CD4-positive, alpha-beta memory T cell (primary cell): ENCODE measurements at regions not wholly inside any gene's neighbourhood (a gene's known extent, or its start where the extent isn't known, plus 50 kb on each side); places are given as distances from the start of the nearest gene placed in this dataset.
A peak's percentile ranks its signal among the peaks of the same experiment; 100 is the strongest.
"Not testable (repeated sequence)": the region's sequence is repeated elsewhere in the genome, so short reads cannot be mapped to it uniquely, and the experiment has no call there.

Experiments
- CTCF ChIA-PET: fragments of 350-600 bp; sonication (Branson Sonifier 250); formaldehyde crosslinking; loops from one replicate; lab custom pipeline; 2021; ENCODE audit warnings: inconsistent platforms; ENCODE audit not compliant: partially characterized antibody; lab: Charles Lee
- POLR2A ChIA-PET: fragments of 350-600 bp; sonication (Branson Sonifier 250); formaldehyde crosslinking; loops from one replicate; lab custom pipeline; 2021; ENCODE audit not compliant: partially characterized antibody; lab: Charles Lee
- DNase-seq, 5 donors: peaks; one replicate each; pipeline versions ENCODE4 v3.0.0 to v3.0.0-alpha.2; 2020 to 2022; ENCODE audit warnings: mixed read lengths in 1 of 5
- H3K27ac ChIP-seq: one replicate; pipeline ENCODE4 v1.7.0; 2013; ENCODE audit warnings: low read depth, low read length
- H3K27me3 ChIP-seq: 2 replicates; pipeline ENCODE4 v1.7.0; 2013; ENCODE audit warnings: mild to moderate bottlenecking, low read length, moderate library complexity; ENCODE audit not compliant: insufficient read depth
- H3K36me3 ChIP-seq: 2 replicates; pipeline ENCODE4 v1.7.0; 2013; ENCODE audit warnings: mild to moderate bottlenecking, low read length, moderate library complexity; ENCODE audit not compliant: insufficient read depth
- H3K4me1 ChIP-seq: 2 replicates; pipeline ENCODE4 v1.7.0; 2013; ENCODE audit warnings: mild to moderate bottlenecking, low read length, moderate library complexity; ENCODE audit not compliant: insufficient read depth
- H3K4me3 ChIP-seq, 2 donors: one replicate each; pipeline ENCODE4 v1.7.0; 2013; ENCODE audit warnings: low read length in 2 of 2, mild to moderate bottlenecking in 1 of 2
- H3K9me3 ChIP-seq, 2 donors: one replicate each; pipeline ENCODE4 v1.7.0; 2013; ENCODE audit warnings: low read length in 2 of 2, control low read depth in 1 of 2; ENCODE audit not compliant: control insufficient read depth in 1 of 2
- H3K27ac Mint-ChIP-seq, 7 donors: one replicate each; pipeline ENCODE4 v1.8.0; 2020 to 2021; ENCODE audit warnings: mixed read lengths in 7 of 7, mild to moderate bottlenecking in 6 of 7, inconsistent platforms in 3 of 7, moderate library complexity in 3 of 7
- H3K27me3 Mint-ChIP-seq, 2 donors: one replicate each; pipeline ENCODE4 v1.8.0; 2020 to 2021; ENCODE audit warnings: mixed read lengths in 2 of 2
- H3K36me3 Mint-ChIP-seq, 2 donors: one replicate each; pipeline ENCODE4 v1.8.0; 2020 to 2021; ENCODE audit warnings: mixed read lengths in 2 of 2, inconsistent platforms in 1 of 2, mild to moderate bottlenecking in 1 of 2
- H3K4me1 Mint-ChIP-seq, 4 donors: one replicate each; pipeline ENCODE4 v1.8.0; 2020 to 2021; ENCODE audit warnings: mixed read lengths in 4 of 4, mild to moderate bottlenecking in 1 of 4
- H3K4me3 Mint-ChIP-seq, 8 donors: one replicate each; pipeline ENCODE4 v1.8.0; 2020 to 2021; ENCODE audit warnings: mixed read lengths in 8 of 8, mild to moderate bottlenecking in 7 of 8, moderate library complexity in 6 of 8, inconsistent platforms in 3 of 8
- H3K9me3 Mint-ChIP-seq, 8 donors: one replicate each; pipeline ENCODE4 v1.8.0; 2020 to 2021; ENCODE audit warnings: mixed read lengths in 8 of 8, mild to moderate bottlenecking in 5 of 8, inconsistent platforms in 3 of 8, moderate library complexity in 1 of 8
- intact Hi-C: fragments of 100-400 bp; cut with micrococcal nuclease; formaldehyde crosslinking; loops from one replicate; pipeline ENCODE4 v1.15.1; 2023

DNA sequence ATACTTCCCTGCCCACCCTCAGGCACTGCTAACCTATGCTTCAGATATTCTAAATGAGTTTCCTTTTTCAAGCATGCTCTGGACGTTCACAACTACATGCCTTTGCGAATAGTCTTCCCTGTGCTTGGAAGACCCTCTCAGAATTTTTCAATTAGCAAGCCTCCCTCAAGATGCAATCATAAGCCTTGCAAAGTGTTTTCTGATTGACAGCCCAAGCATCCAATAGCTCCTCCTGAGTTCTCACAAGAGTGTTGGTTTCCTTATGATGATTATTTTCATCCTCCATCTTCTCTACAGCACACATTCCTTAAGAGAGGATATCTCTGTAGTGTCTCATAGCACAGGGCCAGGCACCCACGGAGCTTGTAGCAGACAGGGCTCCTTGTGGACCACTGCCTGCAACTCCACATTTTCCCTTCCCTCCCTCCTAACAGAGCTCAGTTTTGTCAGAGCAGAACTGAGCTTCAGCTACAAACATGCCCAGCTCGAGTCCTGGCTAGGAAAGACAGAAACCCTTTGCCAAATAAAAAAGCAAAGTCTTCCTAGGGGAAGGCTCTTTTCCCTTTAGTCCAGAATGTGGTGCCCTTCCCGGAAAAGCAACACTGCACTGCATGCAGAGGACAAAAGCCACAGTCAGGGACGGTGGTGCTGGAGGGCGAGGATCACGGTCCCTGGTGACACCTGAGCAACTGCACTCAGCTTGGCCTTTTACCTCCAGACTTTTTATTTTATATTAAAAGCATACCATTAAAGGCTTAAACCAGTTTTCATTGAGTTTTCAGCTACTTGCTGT lies 819.8 kb upstream of the ID2 start:
- H3K4me1 Mint-ChIP-seq: peaks cover 0 to 1% (median 0%) of the 10 kb centered on the region in 4 donors
- H3K36me3 ChIP-seq: no peaks in the 10 kb centered on the region
- peaks cover 0 to 1% of the 10 kb centered on the region in 2 donors for H3K27me3 Mint-ChIP-seq
- POLR2A ChIA-PET: no interaction called here
- H3K27ac ChIP-seq: no peak overlapping the region
- intact Hi-C loops: no loop called here
- CTCF ChIA-PET: no interaction called here
- no peaks in the 10 kb centered on the region for H3K36me3 Mint-ChIP-seq
- no peaks in the 10 kb centered on the region for H3K4me1 ChIP-seq
- peaks cover 0 to 1% (median 0%) of the 10 kb centered on the region in 8 donors for H3K9me3 Mint-ChIP-seq
- no peak overlapping the region for H3K4me3 Mint-ChIP-seq
- H3K27me3 ChIP-seq: no peaks in the 10 kb centered on the region
- H3K27ac Mint-ChIP-seq: peak overlapping the region in 1 of 7 donors; percentile 45
- no peak overlapping the region for H3K4me3 ChIP-seq
- H3K9me3 ChIP-seq: no peaks in the 10 kb centered on the region
- no peak for DNase-seq

- Mint-ChIP-seq H3K9me3 (peaks cover 0 to 1% (median 0%) of the 10 kb centered on the region in 8 donors), H3K4me3 (no peak overlapping the region), H3K27me3 (peaks cover 0 to 1% of the 10 kb centered on the region in 2 donors), H3K27ac (no peak overlapping the region), H3K36me3 (no peaks in the 10 kb centered on the region), H3K4me1 (peaks cover 0 to 2% (median 0%) of the 10 kb centered on the region in 4 donors)
- intact Hi-C loops: no loop called here
- H3K4me1 ChIP-seq: peaks cover 11% of the 10 kb centered on the region
- CTCF ChIA-PET: no interaction called here
- no peak overlapping the region for H3K4me3 ChIP-seq
- no peaks in the 10 kb centered on the region for H3K36me3 ChIP-seq
- H3K27ac ChIP-seq: no peak overlapping the region
- H3K9me3 ChIP-seq: no peaks in the 10 kb centered on the region
- no peaks in the 10 kb centered on the region for H3K27me3 ChIP-seq
- DNase-seq: no peak
- POLR2A ChIA-PET: no interaction called here
Observed at GRCh38 chr2:7866104-7866503, 815.8 kb upstream of the ID2 start.

- H3K27me3 Mint-ChIP-seq: peaks cover 0 to 1% of the 10 kb centered on the region in 2 donors
- H3K4me3 Mint-ChIP-seq: no peak overlapping the region
- no peaks in the 10 kb centered on the region for H3K9me3 ChIP-seq
- no peak overlapping the region for H3K27ac ChIP-seq
- no peak overlapping the region for H3K4me3 ChIP-seq
- intact Hi-C loops: no loop called here
- H3K36me3 ChIP-seq: no peaks in the 10 kb centered on the region
- no peaks in the 10 kb centered on the region for H3K27me3 ChIP-seq
- H3K9me3 Mint-ChIP-seq: peaks cover 0 to 1% (median 0%) of the 10 kb centered on the region in 8 donors
- ChIA-PET CTCF (no interaction called here), POLR2A (no interaction called here)
- H3K36me3 Mint-ChIP-seq: no peaks in the 10 kb centered on the region
- H3K4me1 ChIP-seq: peaks cover 11% of the 10 kb centered on the region
- DNase-seq: no peak
- H3K27ac Mint-ChIP-seq: peak overlapping the region in 1 of 7 donors; percentile 48
- peaks cover 0 to 2% (median 0%) of the 10 kb centered on the region in 4 donors for H3K4me1 Mint-ChIP-seq
Observed at GRCh38 chr2:7866825-7867224, 815.0 kb upstream of the ID2 start.

- ChIA-PET CTCF (no interaction called here), POLR2A (interaction anchor here (1.1 kb wide), 1 partner anchor 142 kb away, joined by 3 read pairs; no protein-coding TSS in a partner anchor)
- Histone ChIP-seq H3K27ac (no peak overlapping the region), H3K36me3 (no peaks in the 10 kb centered on the region), H3K4me1 (peaks cover 11% of the 10 kb centered on the region), H3K4me3 (no peak overlapping the region), H3K9me3 (no peaks in the 10 kb centered on the region), H3K27me3 (no peaks in the 10 kb centered on the region)
- Mint-ChIP-seq H3K27me3 (peaks cover 0 to 1% of the 10 kb centered on the region in 2 donors), H3K4me1 (peaks cover 0 to 2% (median 0%) of the 10 kb centered on the region in 4 donors), H3K27ac (no peak overlapping the region), H3K9me3 (peaks cover 0 to 1% (median 0%) of the 10 kb centered on the region in 8 donors), H3K36me3 (no peaks in the 10 kb centered on the region), H3K4me3 (no peak overlapping the region)
- intact Hi-C loops: no loop called here
- DNase-seq: peak in 3 of 5 donors; percentile 3 to 17 (median 7)
Observed at GRCh38 chr2:7867867-7868266, 814.0 kb upstream of the ID2 start.

DNA sequence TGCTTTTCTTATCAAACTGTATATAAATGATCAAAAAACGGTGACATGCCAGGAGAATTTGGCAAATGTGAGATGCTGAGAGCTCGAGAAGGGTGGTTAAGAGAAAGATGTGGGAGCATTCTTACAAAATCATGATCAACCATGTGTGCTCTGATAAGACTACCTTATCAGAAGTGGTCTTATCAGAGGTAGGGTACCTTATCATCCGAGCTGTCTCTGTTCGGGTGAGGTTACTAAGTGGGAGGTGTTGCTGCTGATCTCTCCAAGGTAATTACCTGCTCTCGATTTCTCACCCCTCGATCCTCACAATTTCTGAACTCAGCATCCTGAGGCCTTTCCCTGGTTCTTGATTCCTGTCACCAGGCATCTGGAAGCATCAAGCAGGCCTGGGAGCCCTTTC lies 813.0 kb upstream of the ID2 start:
- Histone ChIP-seq H3K27me3 (no peaks in the 10 kb centered on the region), H3K4me3 (no peak overlapping the region), H3K4me1 (peaks cover 11% of the 10 kb centered on the region), H3K27ac (no peak overlapping the region), H3K9me3 (no peaks in the 10 kb centered on the region), H3K36me3 (no peaks in the 10 kb centered on the region)
- DNase-seq: no peak
- no peaks in the 10 kb centered on the region for H3K36me3 Mint-ChIP-seq
- ChIA-PET CTCF (no interaction called here), POLR2A (interaction anchor here (1.1 kb wide), 1 partner anchor 143 kb away, joined by 3 read pairs; no protein-coding TSS in a partner anchor)
- intact Hi-C loops: no loop called here
- H3K4me1 Mint-ChIP-seq: peaks cover 0 to 2% (median 0%) of the 10 kb centered on the region in 4 donors
- peaks cover 0 to 1% of the 10 kb centered on the region in 2 donors for H3K27me3 Mint-ChIP-seq
- H3K9me3 Mint-ChIP-seq: peaks cover 0 to 1% (median 0%) of the 10 kb centered on the region in 8 donors
- H3K4me3 Mint-ChIP-seq: no peak overlapping the region
- no peak overlapping the region for H3K27ac Mint-ChIP-seq

GRCh38 chr2:7876445-7876844 lies 805.4 kb upstream of the ID2 start:
- H3K4me1 ChIP-seq, H3K27me3 ChIP-seq, intact Hi-C loops, H3K27ac ChIP-seq, H3K27me3 Mint-ChIP-seq, H3K4me3 Mint-ChIP-seq, CTCF ChIA-PET, H3K9me3 Mint-ChIP-seq, H3K36me3 Mint-ChIP-seq, DNase-seq, H3K9me3 ChIP-seq, H3K4me1 Mint-ChIP-seq, H3K4me3 ChIP-seq, H3K36me3 ChIP-seq, POLR2A ChIA-PET: not testable (repeated sequence)
- H3K27ac Mint-ChIP-seq: peak overlapping the region in 1 of 7 donors; percentile 55

GRCh38 chr2:7878266-7878665 lies 803.6 kb upstream of the ID2 start:
- CTCF ChIA-PET, intact Hi-C loops, DNase-seq, H3K4me3 Mint-ChIP-seq, H3K9me3 Mint-ChIP-seq, H3K36me3 ChIP-seq, H3K27ac ChIP-seq, H3K27me3 ChIP-seq, H3K9me3 ChIP-seq, H3K36me3 Mint-ChIP-seq, H3K4me3 ChIP-seq, POLR2A ChIA-PET, H3K4me1 Mint-ChIP-seq, H3K4me1 ChIP-seq, H3K27ac Mint-ChIP-seq, H3K27me3 Mint-ChIP-seq: not testable (repeated sequence)
